Activated B cell treated with CpG ODN at 0.5 μM for 24 hours (primary cell): ENCODE measurements at regions not wholly inside any gene's neighbourhood (a gene's known extent, or its start where the extent isn't known, plus 50 kb on each side); places are given as distances from the start of the nearest gene placed in this dataset.

Experiments used
- ATAC-seq: fragments of 200-7000 bp; cut with Tn5 transposase; one replicate; pipeline ENCODE4 v1.10.0; 2021; ENCODE audit warnings: low read depth, mild to moderate bottlenecking, moderate library complexity
- CTCF ChIA-PET: fragments of 350-600 bp; sonication (Branson Sonifier 250); formaldehyde crosslinking; loops from one replicate; lab custom pipeline; 2021; ENCODE audit warnings: antibody characterized with exemption; lab: Charles Lee
- POLR2A ChIA-PET: fragments of 350-600 bp; sonication (Branson Sonifier 250); formaldehyde crosslinking; loops from one replicate; lab custom pipeline; 2021; ENCODE audit warnings: antibody characterized with exemption; lab: Charles Lee
- DNase-seq: peaks from one replicate; pipeline ENCODE4 v3.0.0; 2022
- H3K27ac Mint-ChIP-seq: one replicate; pipeline ENCODE4 v1.8.0; 2020; ENCODE audit warnings: mixed read lengths
- H3K27me3 Mint-ChIP-seq: one replicate; pipeline ENCODE4 v1.8.0; 2021; ENCODE audit warnings: mixed read lengths
- H3K36me3 Mint-ChIP-seq: one replicate; pipeline ENCODE4 v1.8.0; 2021; ENCODE audit warnings: low read depth, mixed read lengths
- H3K4me1 Mint-ChIP-seq: one replicate; pipeline ENCODE4 v1.8.0; 2021; ENCODE audit warnings: mixed read lengths
- H3K4me3 Mint-ChIP-seq: one replicate; pipeline ENCODE4 v1.8.0; 2020; ENCODE audit warnings: mild to moderate bottlenecking, mixed read lengths
- H3K9me3 Mint-ChIP-seq: one replicate; pipeline ENCODE4 v1.8.0; 2020; ENCODE audit warnings: mixed read lengths
- intact Hi-C: fragments of 100-400 bp; cut with micrococcal nuclease; formaldehyde crosslinking; loops from one replicate; pipeline ENCODE4 v1.15.1; 2024
- TF ChIP-seq, protein P1 (sequence below): fragments of 200-600 bp; IDR thresholded peaks from one replicate; pipeline ENCODE4 v1.8.0; 2022; ENCODE audit warnings: antibody characterized with exemption, mild to moderate bottlenecking

DNA sequence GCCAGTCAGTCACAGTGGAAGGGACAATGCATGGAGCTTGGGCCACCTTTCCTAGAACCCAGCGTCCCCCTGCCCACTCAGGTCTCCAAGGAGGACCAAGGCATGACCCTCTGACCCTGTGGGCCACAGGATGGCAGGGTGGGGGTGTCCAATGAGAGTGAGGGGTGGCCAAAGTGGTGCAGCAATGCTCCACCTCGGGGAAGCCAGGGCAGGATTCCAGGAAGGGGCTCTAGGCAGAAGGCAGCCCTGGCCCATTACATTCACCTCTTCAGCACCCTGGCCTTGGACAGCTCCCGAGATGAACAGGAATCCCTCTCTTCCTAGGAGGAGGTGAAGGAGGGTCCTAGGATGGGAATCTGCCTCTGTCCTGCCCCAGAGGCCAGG is 597.5 kb downstream of the BRD1 start:
- TF ChIP-seq, protein P1, sequence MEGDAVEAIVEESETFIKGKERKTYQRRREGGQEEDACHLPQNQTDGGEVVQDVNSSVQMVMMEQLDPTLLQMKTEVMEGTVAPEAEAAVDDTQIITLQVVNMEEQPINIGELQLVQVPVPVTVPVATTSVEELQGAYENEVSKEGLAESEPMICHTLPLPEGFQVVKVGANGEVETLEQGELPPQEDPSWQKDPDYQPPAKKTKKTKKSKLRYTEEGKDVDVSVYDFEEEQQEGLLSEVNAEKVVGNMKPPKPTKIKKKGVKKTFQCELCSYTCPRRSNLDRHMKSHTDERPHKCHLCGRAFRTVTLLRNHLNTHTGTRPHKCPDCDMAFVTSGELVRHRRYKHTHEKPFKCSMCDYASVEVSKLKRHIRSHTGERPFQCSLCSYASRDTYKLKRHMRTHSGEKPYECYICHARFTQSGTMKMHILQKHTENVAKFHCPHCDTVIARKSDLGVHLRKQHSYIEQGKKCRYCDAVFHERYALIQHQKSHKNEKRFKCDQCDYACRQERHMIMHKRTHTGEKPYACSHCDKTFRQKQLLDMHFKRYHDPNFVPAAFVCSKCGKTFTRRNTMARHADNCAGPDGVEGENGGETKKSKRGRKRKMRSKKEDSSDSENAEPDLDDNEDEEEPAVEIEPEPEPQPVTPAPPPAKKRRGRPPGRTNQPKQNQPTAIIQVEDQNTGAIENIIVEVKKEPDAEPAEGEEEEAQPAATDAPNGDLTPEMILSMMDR = no peak
- ATAC-seq (no peak), DNase-seq (no peak)
- Mint-ChIP-seq H3K36me3 (no peaks in the 10 kb centered on the region), H3K9me3 (no peaks in the 10 kb centered on the region), H3K4me1 (no peaks in the 10 kb centered on the region), H3K4me3 (no peak overlapping the region), H3K27ac (no peak overlapping the region), H3K27me3 (no peaks in the 10 kb centered on the region)
- POLR2A ChIA-PET = no interaction called here
- CTCF ChIA-PET = no interaction called here
- intact Hi-C loops = no loop called here

DNA sequence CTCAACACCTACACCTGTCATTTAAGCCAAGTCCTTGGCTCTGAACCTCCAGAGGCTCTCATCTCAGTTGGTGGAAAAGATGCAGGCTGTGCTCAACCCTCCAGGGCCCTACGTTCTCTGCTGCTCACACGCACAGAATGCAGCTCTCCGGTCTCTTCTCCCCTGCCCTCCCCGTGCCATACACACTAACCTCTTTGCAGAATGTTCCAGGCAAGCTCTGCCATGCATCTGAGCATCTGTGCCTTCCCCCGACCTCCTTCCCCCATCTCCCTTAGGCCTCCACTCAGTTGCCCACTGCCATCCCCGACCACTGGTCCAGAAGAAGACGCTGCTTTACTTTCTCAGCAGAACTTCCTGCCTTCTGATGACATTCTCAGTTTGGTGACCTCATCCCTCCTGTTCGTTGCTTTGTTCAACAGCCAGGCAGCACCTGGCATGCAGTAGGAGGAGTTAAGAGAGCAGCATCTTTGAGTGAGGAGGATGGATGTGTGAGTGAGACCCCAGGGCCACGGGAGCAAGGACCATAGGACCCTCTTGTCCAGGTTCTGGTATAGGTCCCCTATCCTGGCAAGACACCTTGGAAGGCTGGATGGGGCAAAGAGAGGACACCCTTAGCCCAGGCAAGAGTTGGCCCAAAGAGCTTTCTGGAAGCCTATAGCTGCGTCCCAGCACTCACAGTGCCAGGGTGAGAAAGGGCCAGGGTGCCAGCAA is 598.0 kb downstream of the BRD1 start:
- Mint-ChIP-seq H3K27me3 (no peaks in the 10 kb centered on the region), H3K36me3 (no peaks in the 10 kb centered on the region), H3K9me3 (no peaks in the 10 kb centered on the region), H3K4me3 (no peak overlapping the region), H3K4me1 (no peaks in the 10 kb centered on the region), H3K27ac (no peak overlapping the region)
- intact Hi-C loops = no loop called here
- no peak for ATAC-seq
- ChIA-PET CTCF (no interaction called here), POLR2A (no interaction called here)
- no peak for DNase-seq
- TF ChIP-seq, protein P1 = no peak

DNA sequence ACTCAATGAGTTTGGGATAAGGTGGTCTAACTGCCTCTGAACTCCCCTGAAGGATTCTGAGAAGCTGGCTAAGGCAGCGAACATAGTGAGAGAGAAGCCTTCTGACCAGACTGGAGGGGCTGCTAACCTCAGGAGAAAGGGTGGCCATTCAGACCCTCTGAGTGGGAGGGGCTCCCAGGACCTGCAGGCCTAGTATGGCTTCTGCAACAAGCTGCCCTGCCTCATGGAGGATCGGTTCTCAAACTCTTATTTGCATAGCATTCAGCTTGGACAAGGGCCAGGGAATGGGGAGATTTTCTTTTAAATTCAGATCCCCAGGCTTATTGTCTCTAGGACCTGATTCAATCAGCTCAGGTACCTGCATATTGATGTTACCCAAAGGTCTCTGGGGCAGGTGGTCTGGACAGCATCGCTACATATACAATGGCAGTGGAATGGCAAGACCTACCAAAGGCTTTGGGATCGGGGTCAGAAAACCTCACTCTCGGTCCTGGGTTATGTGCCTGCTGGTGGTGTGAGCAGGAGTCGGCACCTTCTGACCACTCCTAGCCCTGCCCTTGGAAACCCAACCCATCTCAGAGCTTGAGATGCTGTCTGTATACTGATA is 599.1 kb downstream of the BRD1 start:
- H3K4me3 Mint-ChIP-seq = no peak overlapping the region
- no peaks in the 10 kb centered on the region for H3K36me3 Mint-ChIP-seq
- H3K4me1 Mint-ChIP-seq = no peaks in the 10 kb centered on the region
- H3K27me3 Mint-ChIP-seq = no peaks in the 10 kb centered on the region
- ATAC-seq (no peak), DNase-seq (no peak)
- intact Hi-C loops = no loop called here
- ChIA-PET POLR2A (no interaction called here), CTCF (no interaction called here)
- TF ChIP-seq, protein P1 = no peak
- no peak overlapping the region for H3K27ac Mint-ChIP-seq
- H3K9me3 Mint-ChIP-seq = no peaks in the 10 kb centered on the region

DNA sequence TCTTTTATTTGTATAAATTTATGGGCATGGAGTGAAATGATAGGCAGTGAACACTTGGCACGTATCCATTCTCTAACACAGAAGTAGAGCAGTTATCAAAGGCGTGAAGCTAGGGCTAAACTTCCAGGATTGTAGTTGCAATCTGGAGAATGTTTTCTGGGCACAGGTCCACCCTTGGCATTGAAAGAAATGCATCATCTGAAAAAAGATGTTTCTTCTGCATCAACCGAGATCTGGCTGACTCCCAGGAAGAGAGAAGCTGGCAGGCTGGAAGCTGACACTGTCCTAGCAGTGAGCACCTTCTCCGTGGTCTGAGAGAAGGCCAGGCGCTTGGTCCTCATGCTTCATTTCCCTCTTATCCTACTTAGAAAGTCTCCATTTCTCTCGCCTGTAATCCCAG is 600.0 kb downstream of the BRD1 start:
- ChIA-PET POLR2A (no interaction called here), CTCF (no interaction called here)
- DNase-seq (no peak), ATAC-seq (no peak)
- Mint-ChIP-seq H3K4me1 (no peaks in the 10 kb centered on the region), H3K27ac (no peak overlapping the region), H3K9me3 (no peaks in the 10 kb centered on the region), H3K36me3 (no peaks in the 10 kb centered on the region), H3K4me3 (no peak overlapping the region), H3K27me3 (no peaks in the 10 kb centered on the region)
- TF ChIP-seq, protein P1 = no peak
- intact Hi-C loops = no loop called here

DNA sequence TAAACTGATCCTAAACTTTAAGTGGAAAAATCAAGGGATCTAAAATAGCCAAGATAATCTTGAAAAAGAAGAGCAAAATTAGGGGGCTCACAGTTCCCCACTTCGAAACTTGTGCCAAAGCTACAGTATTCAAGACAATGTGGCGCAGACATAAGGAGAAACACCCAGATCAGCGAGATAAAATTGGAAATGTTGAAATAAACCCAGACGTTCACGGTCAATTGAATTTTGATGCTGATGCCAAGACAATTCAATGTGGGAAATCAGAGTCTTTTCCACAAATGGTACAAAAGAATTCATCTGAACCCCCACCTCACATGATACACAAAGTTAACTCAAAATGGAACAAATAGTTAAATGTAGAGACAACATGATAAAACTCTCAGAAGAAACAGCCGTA is 601.6 kb downstream of the BRD1 start:
- Mint-ChIP-seq H3K4me1 (no peaks in the 10 kb centered on the region), H3K9me3 (no peaks in the 10 kb centered on the region), H3K4me3 (no peak overlapping the region), H3K27me3 (peaks cover 3% of the 10 kb centered on the region), H3K36me3 (no peaks in the 10 kb centered on the region), H3K27ac (no peak overlapping the region)
- intact Hi-C loops = no loop called here
- DNase-seq = no peak
- no peak for ATAC-seq
- ChIA-PET CTCF (no interaction called here), POLR2A (no interaction called here)
- TF ChIP-seq, protein P1 = no peak
